ENCODE measurements at regions not wholly inside any gene's neighbourhood (a gene's known extent, or its start where the extent isn't known, plus 50 kb on each side); places are given as distances from the start of the nearest gene placed in this dataset.
A peak's percentile ranks its signal among the peaks of the same experiment; 100 is the strongest.

GRCh38 chr11:26245046-26245445 is 86.9 kb upstream of the ANO3 start:
- no peak for DNase-seq

GRCh38 chr11:26247340-26247739 is 84.6 kb upstream of the ANO3 start:
- DNase-seq, result no peak

GRCh38 chr11:26248661-26249060 is 83.3 kb upstream of the ANO3 start:
- no peak for DNase-seq

GRCh38 chr11:26254378-26254777 is 77.6 kb upstream of the ANO3 start:
- no peak for DNase-seq

GRCh38 chr11:26263769-26264168 is 68.2 kb upstream of the ANO3 start:
- DNase-seq, result no peak

- no peak for DNase-seq
Observed at GRCh38 chr11:26264266-26264665, 67.7 kb upstream of the ANO3 start.

- no peak for DNase-seq
Observed at GRCh38 chr11:26268980-26269660, 62.8 kb upstream of the ANO3 start.

- no peak for DNase-seq
Observed at GRCh38 chr11:26271666-26272065, 60.3 kb upstream of the ANO3 start.

- peak; percentile 52 for DNase-seq
Observed at GRCh38 chr11:26276798-26277424, 55.0 kb upstream of the ANO3 start.

GRCh38 chr11:26278354-26278753 is 53.6 kb upstream of the ANO3 start:
- no peak for DNase-seq
